Cerebellar nuclear complex (tissue), 1 donor: ENCODE measurements at regions not wholly inside any gene's neighbourhood (a gene's known extent, or its start where the extent isn't known, plus 50 kb on each side); places are given as distances from the start of the nearest gene placed in this dataset.

Experiments
- DNase-seq, 2 experiments: peaks; one replicate each; lab custom pipeline; 2025; lab: John Stamatoyannopoulos, UW

GRCh38 chr9:110143485-110143884, 64.5 kb downstream of the C9orf152 start:
- DNase-seq: no peak

- DNase-seq: no peak
Measured at GRCh38 chr9:110143950-110144545, 63.9 kb downstream of the C9orf152 start.

- DNase-seq: no peak
Measured at GRCh38 chr9:110146373-110146772, 61.6 kb downstream of the C9orf152 start.

- DNase-seq: no peak
Measured at GRCh38 chr9:110148384-110148783, 59.6 kb downstream of the C9orf152 start.

GRCh38 chr9:110148891-110149290, 59.1 kb downstream of the C9orf152 start:
- DNase-seq: no peak
